ENCODE measurements at regions not wholly inside any gene's neighbourhood (a gene's known extent, or its start where the extent isn't known, plus 50 kb on each side); places are given as distances from the start of the nearest gene placed in this dataset.
A peak's percentile ranks its signal among the peaks of the same experiment; 100 is the strongest.

DNA sequence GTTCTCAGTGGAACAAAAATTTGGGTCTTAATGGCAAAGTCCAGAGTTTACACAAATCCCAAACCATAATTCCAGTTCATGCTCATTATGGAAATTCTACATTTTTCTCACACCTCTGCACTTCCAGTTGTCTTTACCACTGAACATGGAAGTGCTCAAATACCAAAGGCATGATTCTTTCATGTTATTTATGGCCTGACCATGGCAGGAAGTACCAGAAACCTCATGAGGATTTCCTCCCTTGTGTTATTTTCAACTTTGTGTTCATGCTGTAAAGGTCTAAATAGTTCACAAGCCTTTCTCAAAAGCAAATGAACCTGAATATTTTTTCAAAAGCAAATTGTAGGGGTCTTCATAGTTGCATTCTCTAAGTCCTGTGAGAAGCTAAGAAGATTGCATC lies 82.0 kb upstream of the ITGA1 start:
- Histone ChIP-seq H3K27ac (ENCODE audit: low read length, poor library complexity, severe bottlenecking) (no peak overlapping the region), H3K9me3 (ENCODE audit: control insufficient read depth, low read length) (no peaks in the 10 kb centered on the region), H3K4me2 (ENCODE audit: low read length, poor library complexity, severe bottlenecking) (no peak overlapping the region)

GRCh38 chr5:52706775-52707174 lies 80.9 kb upstream of the ITGA1 start:
- H3K4me3 ChIP-seq (ENCODE audit: insufficient read depth in 1 of 2, low read depth in 1 of 2, low read length in 2 of 2), result no peak overlapping the region
- H3K4me1 ChIP-seq (ENCODE audit: control insufficient read depth, insufficient read depth, low read depth, low read length), result peaks cover 2% of the 10 kb centered on the region
- no peak overlapping the region for H2BK5ac ChIP-seq (ENCODE audit: low read depth, low read length, poor library complexity, severe bottlenecking)
- no peak overlapping the region for H3K27ac ChIP-seq (ENCODE audit: low read length, poor library complexity, severe bottlenecking)
- no peak overlapping the region for H3K14ac ChIP-seq (ENCODE audit: low read length in 2 of 2)
- H2BK120ac ChIP-seq (ENCODE audit: low read depth, low read length), result peak overlapping the region; percentile 27
- no peak overlapping the region for H3K4me2 ChIP-seq (ENCODE audit: low read length, poor library complexity, severe bottlenecking)
- 75% methylated on average over 1 of the region's 5 CpGs for WGBS
- no peak overlapping the region for H2BK15ac ChIP-seq (ENCODE audit: low read depth, poor library complexity, severe bottlenecking)
- no peak overlapping the region for H3K9ac ChIP-seq (ENCODE audit: low read length)
- no peak overlapping the region for H2AFZ ChIP-seq (ENCODE audit: low read depth, low read length)
- H2BK12ac ChIP-seq (ENCODE audit: low read length in 2 of 2), result peak overlapping the region; percentile 2 to 91
- no peak overlapping the region for H3K23ac ChIP-seq (ENCODE audit: low read length in 2 of 2)
- H3K36me3 ChIP-seq (ENCODE audit: control insufficient read depth in 1 of 2, insufficient read depth in 2 of 2, low read depth in 1 of 2, low read length in 2 of 2), result no peaks in the 10 kb centered on the region
- no peaks in the 10 kb centered on the region for H3K79me1 ChIP-seq (replicated peaks; ENCODE audit: low read length, poor library complexity, severe bottlenecking)
- H3K4ac ChIP-seq (ENCODE audit: low read depth in 1 of 2, low read length in 2 of 2), result peak overlapping the region in 1 of 2 experiments; percentile 73
- H2AK5ac ChIP-seq (ENCODE audit: low read length, severe bottlenecking), result no peak overlapping the region
- no peaks in the 10 kb centered on the region for H3K9me3 ChIP-seq (ENCODE audit: control insufficient read depth, low read length)
- DNase-seq, result no peak
- H4K91ac ChIP-seq (ENCODE audit: low read length), result no peak overlapping the region
- no peaks in the 10 kb centered on the region for H3K27me3 ChIP-seq (ENCODE audit: control insufficient read depth in 1 of 2, insufficient read depth in 1 of 2, low read length in 2 of 2)
- no peak overlapping the region for H4K8ac ChIP-seq (ENCODE audit: low read length)
- H3K18ac ChIP-seq (ENCODE audit: low read depth in 1 of 2, low read length in 2 of 2), result peak overlapping the region; percentile 16 to 84

More for the DNA sequence above, 82.0 kb upstream of the ITGA1 start:
- H2AFZ ChIP-seq (ENCODE audit: low read depth, low read length), result no peak overlapping the region
- H2BK5ac ChIP-seq (ENCODE audit: low read depth, low read length, poor library complexity, severe bottlenecking), result no peak overlapping the region
- H3K23ac ChIP-seq (ENCODE audit: low read length in 2 of 2), result no peak overlapping the region
- H2BK12ac ChIP-seq (ENCODE audit: low read length in 2 of 2), result no peak overlapping the region
- DNase-seq, result peak; percentile 49
- H4K8ac ChIP-seq (ENCODE audit: low read length), result no peak overlapping the region
- no peaks in the 10 kb centered on the region for H3K36me3 ChIP-seq (ENCODE audit: control insufficient read depth in 1 of 2, insufficient read depth in 2 of 2, low read depth in 1 of 2, low read length in 2 of 2)
- H3K27me3 ChIP-seq (ENCODE audit: control insufficient read depth in 1 of 2, insufficient read depth in 1 of 2, low read length in 2 of 2), result no peaks in the 10 kb centered on the region
- H3K4me3 ChIP-seq (ENCODE audit: insufficient read depth in 1 of 2, low read depth in 1 of 2, low read length in 2 of 2), result no peak overlapping the region
- no peak overlapping the region for H2AK5ac ChIP-seq (ENCODE audit: low read length, severe bottlenecking)
- no peak overlapping the region for H3K4ac ChIP-seq (ENCODE audit: low read depth in 1 of 2, low read length in 2 of 2)
- H3K18ac ChIP-seq (ENCODE audit: low read depth in 1 of 2, low read length in 2 of 2), result no peak overlapping the region
- H3K4me1 ChIP-seq (ENCODE audit: control insufficient read depth, insufficient read depth, low read depth, low read length), result peaks cover 2% of the 10 kb centered on the region
- H4K91ac ChIP-seq (ENCODE audit: low read length), result no peak overlapping the region
- H3K14ac ChIP-seq (ENCODE audit: low read length in 2 of 2), result no peak overlapping the region
- no peak overlapping the region for H3K9ac ChIP-seq (ENCODE audit: low read length)
- H2BK120ac ChIP-seq (ENCODE audit: low read depth, low read length), result no peak overlapping the region
- no peaks in the 10 kb centered on the region for H3K79me1 ChIP-seq (replicated peaks; ENCODE audit: low read length, poor library complexity, severe bottlenecking)
- no peak overlapping the region for H2BK15ac ChIP-seq (ENCODE audit: low read depth, poor library complexity, severe bottlenecking)

DNA sequence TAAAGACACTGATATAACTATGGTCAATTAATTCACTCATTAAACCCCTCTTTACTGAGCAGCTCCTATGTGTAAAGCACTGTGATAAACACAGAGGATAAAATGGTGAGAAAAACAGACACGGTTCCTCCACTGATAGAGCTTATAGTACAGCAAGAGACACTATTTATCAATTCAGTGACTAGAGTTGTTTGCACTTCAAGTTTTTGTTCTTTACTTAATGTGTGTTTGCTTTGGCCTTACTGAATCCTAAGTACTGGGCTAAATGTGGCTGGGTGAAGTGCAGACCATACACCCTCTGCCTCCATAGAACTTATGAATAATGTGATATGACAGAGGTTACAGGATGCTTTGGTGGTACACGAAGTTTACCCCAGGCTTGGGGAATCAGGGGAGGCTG lies 80.1 kb upstream of the ITGA1 start:
- H3K4me2 ChIP-seq (ENCODE audit: low read length, poor library complexity, severe bottlenecking), result no peak overlapping the region
- H2BK12ac ChIP-seq (ENCODE audit: low read length in 2 of 2), result peak overlapping the region in 1 of 2 experiments; percentile 83
- H3K36me3 ChIP-seq (ENCODE audit: control insufficient read depth in 1 of 2, insufficient read depth in 2 of 2, low read depth in 1 of 2, low read length in 2 of 2), result no peaks in the 10 kb centered on the region
- no peak overlapping the region for H3K14ac ChIP-seq (ENCODE audit: low read length in 2 of 2)
- no peaks in the 10 kb centered on the region for H3K79me1 ChIP-seq (replicated peaks; ENCODE audit: low read length, poor library complexity, severe bottlenecking)
- H3K4me1 ChIP-seq (ENCODE audit: control insufficient read depth, insufficient read depth, low read depth, low read length), result peaks cover 2% of the 10 kb centered on the region
- H3K23ac ChIP-seq (ENCODE audit: low read length in 2 of 2), result no peak overlapping the region
- no peak overlapping the region for H3K9ac ChIP-seq (ENCODE audit: low read length)
- H2BK15ac ChIP-seq (ENCODE audit: low read depth, poor library complexity, severe bottlenecking), result no peak overlapping the region
- no peak overlapping the region for H2AK5ac ChIP-seq (ENCODE audit: low read length, severe bottlenecking)
- H3K27me3 ChIP-seq (ENCODE audit: control insufficient read depth in 1 of 2, insufficient read depth in 1 of 2, low read length in 2 of 2), result no peaks in the 10 kb centered on the region
- 45% methylated on average over 1 of the region's 2 CpGs for WGBS
- H3K4ac ChIP-seq (ENCODE audit: low read depth in 1 of 2, low read length in 2 of 2), result peak overlapping the region in 1 of 2 experiments; percentile 47
- H2AFZ ChIP-seq (ENCODE audit: low read depth, low read length), result no peak overlapping the region
- H3K27ac ChIP-seq (ENCODE audit: low read length, poor library complexity, severe bottlenecking), result no peak overlapping the region
- H2BK120ac ChIP-seq (ENCODE audit: low read depth, low read length), result no peak overlapping the region
- no peak overlapping the region for H4K8ac ChIP-seq (ENCODE audit: low read length)
- H4K91ac ChIP-seq (ENCODE audit: low read length), result no peak overlapping the region
- H3K18ac ChIP-seq (ENCODE audit: low read depth in 1 of 2, low read length in 2 of 2), result peak overlapping the region in 1 of 2 experiments; percentile 46
- no peak for DNase-seq
- H2BK5ac ChIP-seq (ENCODE audit: low read depth, low read length, poor library complexity, severe bottlenecking), result no peak overlapping the region
- no peak overlapping the region for H3K4me3 ChIP-seq (ENCODE audit: insufficient read depth in 1 of 2, low read depth in 1 of 2, low read length in 2 of 2)
- H3K9me3 ChIP-seq (ENCODE audit: control insufficient read depth, low read length), result no peaks in the 10 kb centered on the region

GRCh38 chr5:52708463-52708862 lies 79.3 kb upstream of the ITGA1 start:
- Histone ChIP-seq H2AFZ (ENCODE audit: low read depth, low read length) (no peak overlapping the region), H4K91ac (ENCODE audit: low read length) (no peak overlapping the region), H3K4me1 (ENCODE audit: control insufficient read depth, insufficient read depth, low read depth, low read length) (peaks cover 2% of the 10 kb centered on the region), H3K9me3 (ENCODE audit: control insufficient read depth, low read length) (no peaks in the 10 kb centered on the region), H3K4me2 (ENCODE audit: low read length, poor library complexity, severe bottlenecking) (no peak overlapping the region), H2BK12ac (ENCODE audit: low read length in 2 of 2) (no peak overlapping the region), H3K36me3 (ENCODE audit: control insufficient read depth in 1 of 2, insufficient read depth in 2 of 2, low read depth in 1 of 2, low read length in 2 of 2) (no peaks in the 10 kb centered on the region), H3K27ac (ENCODE audit: low read length, poor library complexity, severe bottlenecking) (no peak overlapping the region), H2BK5ac (ENCODE audit: low read depth, low read length, poor library complexity, severe bottlenecking) (no peak overlapping the region), H3K27me3 (ENCODE audit: control insufficient read depth in 1 of 2, insufficient read depth in 1 of 2, low read length in 2 of 2) (no peaks in the 10 kb centered on the region), H4K8ac (ENCODE audit: low read length) (no peak overlapping the region), H3K18ac (ENCODE audit: low read depth in 1 of 2, low read length in 2 of 2) (no peak overlapping the region), H3K79me1 (replicated peaks; ENCODE audit: low read length, poor library complexity, severe bottlenecking) (no peaks in the 10 kb centered on the region), H2BK120ac (ENCODE audit: low read depth, low read length) (no peak overlapping the region), H2AK5ac (ENCODE audit: low read length, severe bottlenecking) (no peak overlapping the region), H3K14ac (ENCODE audit: low read length in 2 of 2) (no peak overlapping the region), H3K23ac (ENCODE audit: low read length in 2 of 2) (no peak overlapping the region), H3K9ac (ENCODE audit: low read length) (peak overlapping the region; percentile 19), H3K4me3 (ENCODE audit: insufficient read depth in 1 of 2, low read depth in 1 of 2, low read length in 2 of 2) (no peak overlapping the region), H3K4ac (ENCODE audit: low read depth in 1 of 2, low read length in 2 of 2) (no peak overlapping the region), H2BK15ac (ENCODE audit: low read depth, poor library complexity, severe bottlenecking) (no peak overlapping the region)
- DNase-seq, result peak; percentile 64
- WGBS, result no CpG with 5 or more reads among the region's 1 CpG
